ENCODE measurements at regions not wholly inside any gene's neighbourhood (a gene's known extent, or its start where the extent isn't known, plus 50 kb on each side); places are given as distances from the start of the nearest gene placed in this dataset.

GRCh38 chr9:113658545-113658895 lies 195.0 kb downstream of the RGS3 start:
- no peak overlapping the region for H3K27ac Mint-ChIP-seq
- H3K4me3 Mint-ChIP-seq: no peak overlapping the region
- H3K27me3 Mint-ChIP-seq: peaks cover 21% of the 10 kb centered on the region
- no peaks in the 10 kb centered on the region for H3K9me3 Mint-ChIP-seq
- no peaks in the 10 kb centered on the region for H3K36me3 Mint-ChIP-seq (ENCODE audit: low read depth)
- H3K4me1 Mint-ChIP-seq (ENCODE audit: low read depth): peaks cover 7% of the 10 kb centered on the region

DNA sequence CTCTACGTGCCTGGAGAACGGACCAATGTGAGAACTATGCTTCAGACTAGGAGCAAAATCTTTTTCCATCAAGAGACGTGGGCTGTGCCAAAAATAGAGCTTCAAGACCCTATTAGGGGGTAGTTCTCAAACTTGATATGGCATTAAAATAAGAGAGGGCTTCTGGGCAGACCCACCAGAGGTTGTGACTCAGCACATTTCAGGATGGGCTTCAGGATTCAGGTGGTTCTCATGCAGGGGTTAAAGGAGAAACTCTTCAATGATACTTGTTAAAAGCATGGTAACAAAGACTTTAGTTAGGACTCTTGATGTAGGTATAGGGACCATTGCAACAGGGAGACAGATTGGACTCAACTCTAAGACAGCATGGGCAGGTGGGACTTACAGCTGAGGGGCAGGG lies 195.5 kb downstream of the RGS3 start:
- Mint-ChIP-seq H3K27ac (no peak overlapping the region), H3K4me1 (ENCODE audit: low read depth) (peaks cover 7% of the 10 kb centered on the region), H3K9me3 (no peaks in the 10 kb centered on the region), H3K36me3 (ENCODE audit: low read depth) (no peaks in the 10 kb centered on the region), H3K4me3 (no peak overlapping the region), H3K27me3 (peaks cover 21% of the 10 kb centered on the region)

GRCh38 chr9:113659740-113660139 lies 196.2 kb downstream of the RGS3 start:
- no peak overlapping the region for H3K27ac Mint-ChIP-seq
- peaks cover 7% of the 10 kb centered on the region for H3K4me1 Mint-ChIP-seq (ENCODE audit: low read depth)
- H3K4me3 Mint-ChIP-seq: no peak overlapping the region
- no peaks in the 10 kb centered on the region for H3K36me3 Mint-ChIP-seq (ENCODE audit: low read depth)
- no peaks in the 10 kb centered on the region for H3K9me3 Mint-ChIP-seq
- H3K27me3 Mint-ChIP-seq: peaks cover 21% of the 10 kb centered on the region

DNA sequence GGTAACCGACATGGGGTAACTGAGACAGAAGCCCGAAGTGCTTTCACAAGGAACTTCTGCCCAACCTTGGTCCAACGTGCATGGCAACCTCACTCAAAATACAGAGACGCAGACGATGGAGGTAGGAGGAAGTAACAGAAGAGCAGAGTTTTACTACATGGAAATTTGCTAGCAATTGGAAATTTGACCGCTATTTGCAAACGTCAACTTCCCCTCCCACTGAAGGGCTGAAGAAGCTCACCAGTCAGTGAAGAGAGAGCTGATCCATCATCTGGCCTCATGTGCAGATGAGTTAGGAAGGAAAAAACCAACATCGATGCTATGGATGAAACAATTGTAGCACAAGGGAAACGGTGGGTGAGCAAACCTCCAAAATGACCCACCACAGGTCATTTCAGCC lies 196.7 kb downstream of the RGS3 start:
- no peaks in the 10 kb centered on the region for H3K9me3 Mint-ChIP-seq
- no peaks in the 10 kb centered on the region for H3K36me3 Mint-ChIP-seq (ENCODE audit: low read depth)
- peaks cover 5% of the 10 kb centered on the region for H3K4me1 Mint-ChIP-seq (ENCODE audit: low read depth)
- peaks cover 21% of the 10 kb centered on the region for H3K27me3 Mint-ChIP-seq
- no peak overlapping the region for H3K4me3 Mint-ChIP-seq
- no peak overlapping the region for H3K27ac Mint-ChIP-seq

- Mint-ChIP-seq H3K27me3 (peaks cover 21% of the 10 kb centered on the region), H3K9me3 (no peaks in the 10 kb centered on the region), H3K4me3 (no peak overlapping the region), H3K36me3 (ENCODE audit: low read depth) (no peaks in the 10 kb centered on the region), H3K4me1 (ENCODE audit: low read depth) (no peaks in the 10 kb centered on the region), H3K27ac (no peak overlapping the region)
These were observed 197.5 kb downstream of the RGS3 start for GRCh38 chr9:113661074-113661473.

DNA sequence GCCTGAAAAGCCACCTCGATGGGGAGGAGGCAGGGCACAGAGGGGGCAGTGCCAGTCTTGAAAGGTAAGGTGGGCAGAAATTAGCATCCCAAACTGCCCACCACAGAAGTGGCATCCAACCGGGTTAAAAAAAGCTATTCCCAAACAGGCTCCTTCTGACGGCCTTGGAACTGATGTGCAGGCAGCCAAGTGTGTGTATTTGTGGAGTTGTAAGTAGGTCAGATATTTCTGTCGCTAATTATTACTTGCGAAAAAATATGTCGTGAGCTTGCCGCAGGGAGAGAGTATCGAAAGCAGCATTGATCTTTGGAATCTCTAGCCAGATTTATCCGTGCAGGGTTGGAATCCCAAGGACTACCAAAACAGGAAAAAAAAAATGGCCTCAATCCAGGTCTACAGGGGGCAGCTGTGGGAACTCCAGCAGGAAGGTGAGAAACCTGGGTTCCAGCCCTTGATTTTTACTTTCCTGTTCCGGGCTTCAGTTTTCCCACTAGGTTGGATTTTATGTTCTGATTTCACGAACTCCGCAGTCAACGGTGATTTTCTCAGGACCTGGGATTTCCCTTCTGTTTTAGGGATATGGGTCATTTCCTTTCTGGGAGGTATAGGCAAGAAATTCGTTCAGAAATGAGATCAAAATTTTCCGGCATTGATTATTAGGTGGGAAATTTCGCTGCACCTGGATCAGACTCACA lies 200.8 kb downstream of the RGS3 start:
- Mint-ChIP-seq H3K9me3 (no peaks in the 10 kb centered on the region), H3K4me3 (no peak overlapping the region), H3K27ac (no peak overlapping the region), H3K36me3 (ENCODE audit: low read depth) (no peaks in the 10 kb centered on the region), H3K4me1 (ENCODE audit: low read depth) (no peaks in the 10 kb centered on the region), H3K27me3 (peaks cover 21% of the 10 kb centered on the region)

- Mint-ChIP-seq H3K4me3 (no peak overlapping the region), H3K4me1 (ENCODE audit: low read depth) (no peaks in the 10 kb centered on the region), H3K27me3 (peaks cover 15% of the 10 kb centered on the region), H3K36me3 (ENCODE audit: low read depth) (no peaks in the 10 kb centered on the region), H3K27ac (no peak overlapping the region), H3K9me3 (no peaks in the 10 kb centered on the region)
These were observed 201.5 kb downstream of the RGS3 start for GRCh38 chr9:113665064-113665463.

DNA sequence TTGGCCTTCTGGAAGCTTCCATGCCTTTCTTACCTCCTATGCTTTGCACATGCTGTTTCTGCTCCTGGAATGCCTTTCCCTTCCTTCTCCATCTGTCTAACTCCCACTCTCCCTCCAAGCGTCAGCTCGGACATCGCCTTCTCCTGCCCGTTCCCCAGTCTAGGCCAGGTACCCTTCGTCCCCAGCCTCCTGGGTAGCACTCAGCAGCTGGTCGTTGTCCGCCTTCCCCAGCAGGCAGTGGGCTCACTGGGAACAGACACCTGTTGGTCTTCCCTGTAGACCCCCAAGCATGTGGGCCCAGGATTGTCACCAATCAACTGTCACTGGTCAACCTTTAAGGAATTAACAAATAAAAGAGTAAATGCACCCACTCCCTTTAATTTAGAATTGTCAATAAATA lies 202.2 kb downstream of the RGS3 start:
- no peaks in the 10 kb centered on the region for H3K36me3 Mint-ChIP-seq (ENCODE audit: low read depth)
- H3K9me3 Mint-ChIP-seq: no peaks in the 10 kb centered on the region
- H3K4me1 Mint-ChIP-seq (ENCODE audit: low read depth): no peaks in the 10 kb centered on the region
- no peak overlapping the region for H3K4me3 Mint-ChIP-seq
- no peak overlapping the region for H3K27ac Mint-ChIP-seq
- H3K27me3 Mint-ChIP-seq: peaks cover 10% of the 10 kb centered on the region

- H3K27me3 Mint-ChIP-seq: peaks cover 4% of the 10 kb centered on the region
- no peaks in the 10 kb centered on the region for H3K9me3 Mint-ChIP-seq
- no peak overlapping the region for H3K27ac Mint-ChIP-seq
- no peaks in the 10 kb centered on the region for H3K4me1 Mint-ChIP-seq (ENCODE audit: low read depth)
- H3K4me3 Mint-ChIP-seq: no peak overlapping the region
- no peaks in the 10 kb centered on the region for H3K36me3 Mint-ChIP-seq (ENCODE audit: low read depth)
These were observed 204.5 kb downstream of the RGS3 start for GRCh38 chr9:113668061-113668460.

DNA sequence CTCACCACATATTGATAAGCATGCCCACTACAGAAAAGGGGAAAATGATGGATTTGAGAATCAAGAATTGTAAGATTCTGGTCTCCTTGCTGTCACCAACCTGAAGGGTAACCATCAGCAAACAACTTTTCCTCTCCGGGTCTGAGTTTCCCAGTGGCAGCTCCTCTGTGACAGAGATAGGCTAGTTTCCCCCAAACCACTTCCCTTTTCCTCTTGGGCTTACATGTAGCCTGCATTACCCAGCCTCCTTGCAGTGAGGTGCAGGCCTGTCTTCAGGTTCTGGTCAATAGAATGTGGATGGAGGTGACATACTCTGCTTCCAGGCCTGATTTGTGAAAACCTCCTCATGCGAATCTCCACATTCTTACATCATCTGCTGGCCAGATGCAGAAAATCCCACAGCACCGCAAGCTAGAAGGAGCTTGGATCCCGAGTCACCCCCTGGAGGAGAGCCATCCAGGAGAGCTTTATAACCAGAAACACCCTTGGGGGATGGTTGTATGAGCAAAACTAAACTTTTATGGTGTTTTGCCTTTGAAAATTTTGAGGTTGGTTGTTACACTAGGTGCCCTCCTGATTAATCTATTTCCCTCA lies 206.1 kb downstream of the RGS3 start:
- Mint-ChIP-seq H3K27ac (no peak overlapping the region), H3K27me3 (peaks cover 13% of the 10 kb centered on the region), H3K9me3 (no peaks in the 10 kb centered on the region), H3K4me3 (no peak overlapping the region), H3K36me3 (ENCODE audit: low read depth) (no peaks in the 10 kb centered on the region), H3K4me1 (ENCODE audit: low read depth) (no peaks in the 10 kb centered on the region)

- Mint-ChIP-seq H3K9me3 (no peaks in the 10 kb centered on the region), H3K4me1 (ENCODE audit: low read depth) (peaks cover 7% of the 10 kb centered on the region), H3K27me3 (peaks cover 38% of the 10 kb centered on the region), H3K36me3 (ENCODE audit: low read depth) (no peaks in the 10 kb centered on the region), H3K4me3 (no peak overlapping the region), H3K27ac (no peak overlapping the region)
These were observed 202.4 kb upstream of the ZNF618 start for GRCh38 chr9:113673726-113674125.

DNA sequence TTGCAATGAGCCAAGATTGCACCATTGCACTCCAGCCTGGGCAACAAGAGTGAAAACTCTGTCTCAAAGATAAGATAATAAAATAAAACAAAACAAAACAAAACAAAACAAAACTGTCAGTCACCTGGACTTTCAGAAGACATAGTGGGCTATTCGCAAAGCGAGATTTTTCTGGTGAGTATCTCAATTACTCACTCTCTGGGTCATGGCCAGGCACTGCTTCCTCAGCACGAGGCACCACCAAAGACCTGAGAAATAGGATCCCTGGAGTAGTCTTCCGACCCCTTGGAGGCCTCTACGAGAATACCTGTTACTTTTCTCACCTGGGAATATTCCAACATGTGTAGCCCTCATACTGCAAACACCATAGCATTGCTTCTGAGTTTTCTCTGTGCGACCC lies 201.7 kb upstream of the ZNF618 start:
- Mint-ChIP-seq H3K27me3 (peaks cover 40% of the 10 kb centered on the region), H3K9me3 (no peaks in the 10 kb centered on the region)

DNA sequence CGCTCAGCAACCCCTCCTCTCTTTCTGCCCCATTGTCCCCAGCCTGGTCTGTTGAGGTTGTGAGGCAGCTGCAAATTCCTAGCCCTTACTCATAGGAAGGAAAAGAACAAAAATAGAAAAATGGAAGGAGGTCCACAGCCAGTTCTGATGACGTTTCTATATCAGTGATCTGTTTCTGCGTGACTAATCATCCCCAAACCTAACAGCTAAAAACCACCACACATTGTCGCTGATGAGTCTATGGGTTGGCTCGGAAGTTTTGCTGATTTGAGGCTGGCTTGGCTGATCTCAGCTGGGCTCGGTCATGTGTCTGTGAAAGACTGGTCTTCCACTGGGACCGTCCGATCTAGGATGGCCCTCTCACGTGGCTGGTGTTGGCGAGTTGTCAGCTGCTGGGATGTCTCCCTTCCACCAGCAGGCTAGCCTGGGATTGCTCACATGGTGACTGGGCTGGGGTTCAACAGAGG lies 200.6 kb upstream of the ZNF618 start:
- H3K4me3 Mint-ChIP-seq: no peak overlapping the region
- no peaks in the 10 kb centered on the region for H3K36me3 Mint-ChIP-seq (ENCODE audit: low read depth)
- no peak overlapping the region for H3K27ac Mint-ChIP-seq
- H3K9me3 Mint-ChIP-seq: no peaks in the 10 kb centered on the region
- peaks cover 7% of the 10 kb centered on the region for H3K4me1 Mint-ChIP-seq (ENCODE audit: low read depth)
- H3K27me3 Mint-ChIP-seq: peaks cover 44% of the 10 kb centered on the region

More for the DNA sequence above, 201.7 kb upstream of the ZNF618 start:
- Mint-ChIP-seq H3K4me1 (ENCODE audit: low read depth) (peaks cover 7% of the 10 kb centered on the region), H3K27ac (no peak overlapping the region), H3K36me3 (ENCODE audit: low read depth) (no peaks in the 10 kb centered on the region), H3K4me3 (no peak overlapping the region)

GRCh38 chr9:113677057-113677456 lies 199.1 kb upstream of the ZNF618 start:
- Mint-ChIP-seq H3K4me3 (no peak overlapping the region), H3K27ac (no peak overlapping the region), H3K4me1 (ENCODE audit: low read depth) (peaks cover 9% of the 10 kb centered on the region), H3K27me3 (peaks cover 54% of the 10 kb centered on the region), H3K36me3 (ENCODE audit: low read depth) (no peaks in the 10 kb centered on the region), H3K9me3 (no peaks in the 10 kb centered on the region)

DNA sequence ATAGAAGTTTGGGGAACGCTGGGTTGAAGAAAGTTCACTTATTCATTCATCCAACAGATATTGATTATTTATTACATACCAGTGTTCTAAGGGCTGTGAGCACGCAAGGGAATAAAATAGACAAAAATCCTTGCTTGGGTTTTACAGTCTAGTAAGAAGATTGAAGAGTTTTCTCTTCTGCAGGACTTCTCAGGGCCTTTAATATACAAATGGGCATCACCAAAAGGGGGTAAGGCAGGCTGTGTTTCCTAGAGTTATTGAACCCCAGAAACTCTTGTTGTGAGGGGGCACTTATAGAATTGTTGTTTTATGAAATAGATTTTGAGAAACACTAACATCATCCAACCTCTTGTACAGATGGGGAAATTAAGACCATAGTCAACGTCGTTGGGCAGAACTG lies 198.5 kb upstream of the ZNF618 start:
- H3K36me3 Mint-ChIP-seq (ENCODE audit: low read depth): no peaks in the 10 kb centered on the region
- H3K9me3 Mint-ChIP-seq: no peaks in the 10 kb centered on the region
- peaks cover 14% of the 10 kb centered on the region for H3K4me1 Mint-ChIP-seq (ENCODE audit: low read depth)
- H3K27me3 Mint-ChIP-seq: peaks cover 60% of the 10 kb centered on the region
- no peak overlapping the region for H3K4me3 Mint-ChIP-seq
- no peak overlapping the region for H3K27ac Mint-ChIP-seq
